GM10248 (cell line): ENCODE measurements at regions not wholly inside any gene's neighbourhood (a gene's known extent, or its start where the extent isn't known, plus 50 kb on each side); places are given as distances from the start of the nearest gene placed in this dataset.

Source experiments
- CTCF ChIA-PET: fragments of 300-600 bp; sonication (Branson Sonifier 250); formaldehyde crosslinking; extraction: SDS; loops from one replicate; lab custom pipeline; 2021; ENCODE audit warnings: antibody characterized with exemption; lab: Yijun Ruan, JAX
- POLR2A ChIA-PET: fragments of 350-650 bp; sonication (Branson Sonifier 250); formaldehyde crosslinking; extraction: SDS; loops from one replicate; lab custom pipeline; 2020; ENCODE audit warnings: antibody characterized with exemption; lab: Yijun Ruan, JAX
- DNase-seq: peaks from one replicate; pipeline ENCODE4 v3.0.0; 2012; ENCODE audit errors: extremely low spot score
- CTCF ChIP-seq: IDR thresholded peaks from 2 replicates; pipeline ENCODE4 v1.5.1; 2012; ENCODE audit warnings: mild to moderate bottlenecking, low read depth; ENCODE audit errors: extremely low read depth, missing control alignments, control extremely low read depth

- no peak for TF ChIP-seq CTCF
- DNase-seq, result no peak
- CTCF ChIA-PET, result interaction anchor here (1.1 kb wide), 1 partner anchor 14 kb away, joined by 4 read pairs; no protein-coding TSS in a partner anchor
- POLR2A ChIA-PET, result no interaction called here
These were observed 466.4 kb upstream of the GYPC start for GRCh38 chr2:126189527-126189926.

GRCh38 chr2:126200538-126200937, 455.4 kb upstream of the GYPC start:
- CTCF ChIA-PET, result no interaction called here
- no peak for DNase-seq
- POLR2A ChIA-PET, result no interaction called here
- no peak for TF ChIP-seq CTCF

- DNase-seq, result no peak
- TF ChIP-seq CTCF, result no peak
- CTCF ChIA-PET, result no interaction called here
- POLR2A ChIA-PET, result no interaction called here
These were observed 447.7 kb upstream of the GYPC start for GRCh38 chr2:126208266-126208665.

- ChIA-PET CTCF (no interaction called here), POLR2A (no interaction called here)
- no peak for TF ChIP-seq CTCF
- no peak for DNase-seq
These were observed 443.2 kb upstream of the GYPC start for GRCh38 chr2:126212735-126213134.

- ChIA-PET CTCF (interaction anchor here (1.3 kb wide), 1 partner anchor 28 kb away, joined by 3 read pairs; no protein-coding TSS in a partner anchor), POLR2A (no interaction called here)
- no peak for TF ChIP-seq CTCF
- DNase-seq, result no peak
These were observed 436.9 kb upstream of the GYPC start for GRCh38 chr2:126219081-126219480.

GRCh38 chr2:126220331-126220730, 435.6 kb upstream of the GYPC start:
- DNase-seq, result no peak
- TF ChIP-seq CTCF, result no peak
- POLR2A ChIA-PET, result no interaction called here
- CTCF ChIA-PET, result no interaction called here

GRCh38 chr2:126221506-126221905, 434.5 kb upstream of the GYPC start:
- no peak for DNase-seq
- CTCF ChIA-PET, result no interaction called here
- POLR2A ChIA-PET, result no interaction called here
- no peak for TF ChIP-seq CTCF
